ENCODE measurements at regions not wholly inside any gene's neighbourhood (a gene's known extent, or its start where the extent isn't known, plus 50 kb on each side); places are given as distances from the start of the nearest gene placed in this dataset.

DNA sequence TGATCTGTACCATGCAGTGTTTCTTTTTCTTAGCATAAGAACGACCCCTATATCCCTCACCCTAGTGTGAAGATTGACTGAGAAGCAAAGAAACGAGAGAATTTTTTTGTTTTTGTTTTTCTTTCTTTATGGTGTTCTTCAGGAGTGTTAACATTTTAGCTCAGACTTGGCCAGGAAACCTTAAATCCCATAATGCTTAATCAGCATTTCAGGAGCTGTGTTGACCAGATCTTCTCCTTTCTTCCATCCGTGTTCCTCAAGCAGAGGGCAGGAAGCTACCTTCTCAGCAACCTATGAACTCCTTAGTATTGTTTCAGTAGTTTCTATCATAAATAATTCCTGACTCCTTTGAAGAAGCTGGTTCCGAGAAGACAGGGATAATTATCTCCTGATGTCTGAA lies 1501.5 kb downstream of the STIM2 start:
- Histone ChIP-seq H3K36me3 (ENCODE audit: control insufficient read depth, insufficient read depth, low read length) (no peaks in the 10 kb centered on the region), H3K4me1 (ENCODE audit: control insufficient read depth, low read depth, low read length) (no peaks in the 10 kb centered on the region), H3K56ac (ENCODE audit: low read length) (no peak overlapping the region), H3K18ac (ENCODE audit: low read length) (no peak overlapping the region), H3K4me3 (ENCODE audit: low read length) (no peak overlapping the region), H3K23ac (ENCODE audit: low read length) (no peak overlapping the region), H4K5ac (ENCODE audit: low read length) (no peak overlapping the region), H3K79me1 (ENCODE audit: low read length) (no peaks in the 10 kb centered on the region), H3K9ac (ENCODE audit: low read length) (no peak overlapping the region), H3K4me2 (ENCODE audit: low read length) (no peak overlapping the region), H4K8ac (ENCODE audit: low read depth, low read length) (no peak overlapping the region), H2AK5ac (ENCODE audit: low read length) (no peak overlapping the region), H2BK5ac (ENCODE audit: low read length) (no peak overlapping the region), H2BK15ac (replicated peaks; ENCODE audit: low read depth) (no peak overlapping the region), H3K4ac (ENCODE audit: low read depth, low read length) (no peak overlapping the region), H2BK120ac (ENCODE audit: low read depth, low read length) (no peak overlapping the region), H3K79me2 (ENCODE audit: control insufficient read depth, insufficient read depth, low read length) (no peaks in the 10 kb centered on the region), H3K27me3 (ENCODE audit: insufficient read depth, low read length, poor library complexity) (no peaks in the 10 kb centered on the region), H3K27ac (ENCODE audit: low read depth, low read length) (no peak overlapping the region)
- DNase-seq: no peak
- WGBS (ENCODE audit: extremely low coverage, insufficient coverage, low lambda C conversion rate): no CpG with 5 or more reads among the region's 4 CpGs

DNA sequence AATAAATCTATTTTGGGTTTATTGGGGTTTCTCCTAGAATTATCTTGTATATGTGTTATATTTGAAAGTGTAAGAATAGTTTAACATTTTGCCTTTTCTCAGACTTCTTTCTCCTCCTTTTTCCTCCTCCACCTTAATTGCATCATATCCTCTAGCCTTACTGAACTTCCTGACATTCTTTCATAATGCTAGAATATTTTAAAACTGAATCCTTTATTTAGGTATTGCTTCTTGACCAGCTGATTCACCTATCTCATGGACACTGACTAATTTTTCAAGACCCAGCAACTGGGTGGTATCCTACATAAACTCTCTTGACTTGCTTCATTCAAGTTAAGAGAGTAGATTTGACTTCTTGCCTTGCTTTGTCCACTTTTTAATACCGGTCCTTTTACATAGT lies 1508.9 kb downstream of the STIM2 start:
- no peaks in the 10 kb centered on the region for H3K79me2 ChIP-seq (ENCODE audit: control insufficient read depth, insufficient read depth, low read length)
- no peaks in the 10 kb centered on the region for H3K36me3 ChIP-seq (ENCODE audit: control insufficient read depth, insufficient read depth, low read length)

DNA sequence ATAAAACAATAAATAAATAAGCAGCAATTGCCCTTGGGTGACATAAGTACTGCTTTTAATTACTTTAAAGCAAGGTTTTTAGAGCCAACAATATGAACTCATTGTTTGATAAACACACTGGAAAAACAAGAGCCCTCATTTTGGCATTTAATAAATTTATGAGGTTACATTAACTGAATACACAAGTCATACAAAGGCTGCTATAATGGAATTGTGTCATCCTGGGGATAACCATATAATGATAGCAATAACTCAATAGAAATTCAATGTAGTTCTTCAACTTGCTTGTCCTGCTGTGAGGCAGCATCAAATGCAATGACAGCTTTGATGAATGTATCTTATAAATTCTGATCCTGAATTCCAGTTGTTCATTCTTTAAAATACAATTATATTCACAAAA lies 1512.5 kb downstream of the STIM2 start:
- H3K4me2 ChIP-seq (ENCODE audit: low read length): no peak overlapping the region
- no peaks in the 10 kb centered on the region for H3K79me2 ChIP-seq (ENCODE audit: control insufficient read depth, insufficient read depth, low read length)
- H3K9ac ChIP-seq (ENCODE audit: low read length): no peak overlapping the region
- no peak overlapping the region for H3K56ac ChIP-seq (ENCODE audit: low read length)
- no peak overlapping the region for H4K8ac ChIP-seq (ENCODE audit: low read depth, low read length)
- no peak overlapping the region for H2BK120ac ChIP-seq (ENCODE audit: low read depth, low read length)
- no peak overlapping the region for H3K18ac ChIP-seq (ENCODE audit: low read length)
- no peaks in the 10 kb centered on the region for H3K79me1 ChIP-seq (ENCODE audit: low read length)
- H2BK15ac ChIP-seq (replicated peaks; ENCODE audit: low read depth): no peak overlapping the region
- no peak overlapping the region for H2BK5ac ChIP-seq (ENCODE audit: low read length)
- no peak overlapping the region for H2AK5ac ChIP-seq (ENCODE audit: low read length)
- no peak overlapping the region for H3K4ac ChIP-seq (ENCODE audit: low read depth, low read length)
- no peaks in the 10 kb centered on the region for H3K27me3 ChIP-seq (ENCODE audit: insufficient read depth, low read length, poor library complexity)
- H3K4me3 ChIP-seq (ENCODE audit: low read length): no peak overlapping the region
- H3K27ac ChIP-seq (ENCODE audit: low read depth, low read length): no peak overlapping the region
- DNase-seq: no peak
- no peaks in the 10 kb centered on the region for H3K4me1 ChIP-seq (ENCODE audit: control insufficient read depth, low read depth, low read length)
- no peaks in the 10 kb centered on the region for H3K36me3 ChIP-seq (ENCODE audit: control insufficient read depth, insufficient read depth, low read length)
- no peak overlapping the region for H3K23ac ChIP-seq (ENCODE audit: low read length)
- no peak overlapping the region for H4K5ac ChIP-seq (ENCODE audit: low read length)

More for the DNA sequence above, 1508.9 kb downstream of the STIM2 start:
- no peak overlapping the region for H2BK5ac ChIP-seq (ENCODE audit: low read length)
- no peaks in the 10 kb centered on the region for H3K79me1 ChIP-seq (ENCODE audit: low read length)
- WGBS (ENCODE audit: extremely low coverage, insufficient coverage, low lambda C conversion rate): no CpG with 5 or more reads among the region's 1 CpG
- no peak overlapping the region for H4K8ac ChIP-seq (ENCODE audit: low read depth, low read length)
- H3K18ac ChIP-seq (ENCODE audit: low read length): no peak overlapping the region
- no peak overlapping the region for H3K4me3 ChIP-seq (ENCODE audit: low read length)
- no peaks in the 10 kb centered on the region for H3K27me3 ChIP-seq (ENCODE audit: insufficient read depth, low read length, poor library complexity)
- H3K23ac ChIP-seq (ENCODE audit: low read length): no peak overlapping the region
- H2BK15ac ChIP-seq (replicated peaks; ENCODE audit: low read depth): no peak overlapping the region
- no peak overlapping the region for H2AK5ac ChIP-seq (ENCODE audit: low read length)
- no peak overlapping the region for H3K9ac ChIP-seq (ENCODE audit: low read length)
- no peak overlapping the region for H3K4me2 ChIP-seq (ENCODE audit: low read length)
- no peak overlapping the region for H3K27ac ChIP-seq (ENCODE audit: low read depth, low read length)
- H3K56ac ChIP-seq (ENCODE audit: low read length): no peak overlapping the region
- no peaks in the 10 kb centered on the region for H3K4me1 ChIP-seq (ENCODE audit: control insufficient read depth, low read depth, low read length)
- H4K5ac ChIP-seq (ENCODE audit: low read length): no peak overlapping the region
- DNase-seq: no peak
- no peak overlapping the region for H2BK120ac ChIP-seq (ENCODE audit: low read depth, low read length)
- no peak overlapping the region for H3K4ac ChIP-seq (ENCODE audit: low read depth, low read length)

DNA sequence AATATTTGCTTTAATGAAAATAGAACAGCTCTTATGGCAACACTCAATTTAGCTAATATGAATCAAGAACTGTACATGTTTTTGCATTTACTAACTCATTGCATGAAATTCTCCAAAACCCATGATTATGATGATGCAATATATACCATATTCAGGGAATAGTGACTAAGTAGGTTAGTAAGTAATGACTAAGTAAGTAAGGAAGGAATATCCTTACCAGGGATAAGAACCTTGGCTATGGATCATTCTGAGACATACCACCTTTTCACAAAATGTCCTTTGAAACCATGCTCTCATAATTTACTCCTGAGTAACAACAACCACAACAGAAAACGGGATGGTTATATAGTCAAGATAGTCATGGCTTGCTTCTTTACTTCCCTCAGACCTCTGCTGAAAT lies 1513.0 kb downstream of the STIM2 start:
- H3K4me2 ChIP-seq (ENCODE audit: low read length): no peak overlapping the region
- WGBS (ENCODE audit: extremely low coverage, insufficient coverage, low lambda C conversion rate): no CpG with 5 or more reads among the region's 1 CpG
- H2AK5ac ChIP-seq (ENCODE audit: low read length): no peak overlapping the region
- no peaks in the 10 kb centered on the region for H3K36me3 ChIP-seq (ENCODE audit: control insufficient read depth, insufficient read depth, low read length)
- H3K4ac ChIP-seq (ENCODE audit: low read depth, low read length): no peak overlapping the region
- no peak for DNase-seq
- H4K5ac ChIP-seq (ENCODE audit: low read length): no peak overlapping the region
- H4K8ac ChIP-seq (ENCODE audit: low read depth, low read length): no peak overlapping the region
- no peak overlapping the region for H3K27ac ChIP-seq (ENCODE audit: low read depth, low read length)
- H3K23ac ChIP-seq (ENCODE audit: low read length): no peak overlapping the region
- no peak overlapping the region for H2BK5ac ChIP-seq (ENCODE audit: low read length)
- H3K56ac ChIP-seq (ENCODE audit: low read length): no peak overlapping the region
- H3K4me1 ChIP-seq (ENCODE audit: control insufficient read depth, low read depth, low read length): no peaks in the 10 kb centered on the region
- no peak overlapping the region for H3K4me3 ChIP-seq (ENCODE audit: low read length)
- no peaks in the 10 kb centered on the region for H3K79me2 ChIP-seq (ENCODE audit: control insufficient read depth, insufficient read depth, low read length)
- no peak overlapping the region for H3K9ac ChIP-seq (ENCODE audit: low read length)
- H3K79me1 ChIP-seq (ENCODE audit: low read length): no peaks in the 10 kb centered on the region
- H2BK120ac ChIP-seq (ENCODE audit: low read depth, low read length): no peak overlapping the region
- no peak overlapping the region for H2BK15ac ChIP-seq (replicated peaks; ENCODE audit: low read depth)
- H3K27me3 ChIP-seq (ENCODE audit: insufficient read depth, low read length, poor library complexity): no peaks in the 10 kb centered on the region
- H3K18ac ChIP-seq (ENCODE audit: low read length): no peak overlapping the region

DNA sequence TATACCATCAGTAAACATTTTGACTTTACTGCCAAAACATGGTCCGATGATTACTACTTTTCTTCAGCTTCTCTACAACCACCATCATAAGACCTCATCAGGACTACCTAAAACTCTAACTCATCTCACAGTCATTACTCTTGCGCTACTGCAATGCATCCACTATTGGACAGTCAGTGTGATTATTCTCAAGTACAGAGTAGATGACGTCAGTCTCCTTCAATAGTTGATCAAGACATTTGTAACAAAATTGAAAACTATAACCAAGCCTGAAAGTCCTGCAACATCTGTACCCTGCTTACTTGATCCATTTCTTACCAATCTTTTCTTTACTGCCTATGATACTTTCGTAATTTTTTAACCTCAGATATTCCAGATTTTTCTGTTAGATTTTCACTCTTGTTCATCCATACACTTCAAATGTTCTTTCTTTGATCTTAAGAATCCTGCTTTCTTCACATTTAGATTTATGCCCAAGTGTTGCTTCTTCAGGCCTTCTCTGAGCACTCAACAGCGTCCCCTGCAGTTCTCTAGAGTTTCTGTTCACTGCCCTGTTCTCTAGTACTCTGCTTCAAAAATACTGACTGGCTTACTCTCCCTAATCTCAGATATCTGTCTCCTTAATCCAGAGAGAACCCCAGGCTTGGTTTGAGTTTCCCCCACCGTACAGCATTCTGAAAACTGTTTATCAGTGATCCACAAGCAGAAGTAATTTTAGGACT lies 1517.6 kb downstream of the STIM2 start:
- no peak overlapping the region for H2AK5ac ChIP-seq (ENCODE audit: low read length)
- no CpG with 5 or more reads among the region's 6 CpGs for WGBS (ENCODE audit: extremely low coverage, insufficient coverage, low lambda C conversion rate)
- H3K56ac ChIP-seq (ENCODE audit: low read length): no peak overlapping the region
- DNase-seq: peak; percentile 54
- no peak overlapping the region for H4K5ac ChIP-seq (ENCODE audit: low read length)
- no peak overlapping the region for H3K9ac ChIP-seq (ENCODE audit: low read length)
- no peak overlapping the region for H4K8ac ChIP-seq (ENCODE audit: low read depth, low read length)
- no peak overlapping the region for H3K4ac ChIP-seq (ENCODE audit: low read depth, low read length)
- no peak overlapping the region for H2BK120ac ChIP-seq (ENCODE audit: low read depth, low read length)
- no peak overlapping the region for H2BK5ac ChIP-seq (ENCODE audit: low read length)
- H3K18ac ChIP-seq (ENCODE audit: low read length): no peak overlapping the region
- no peaks in the 10 kb centered on the region for H3K79me2 ChIP-seq (ENCODE audit: control insufficient read depth, insufficient read depth, low read length)
- no peaks in the 10 kb centered on the region for H3K79me1 ChIP-seq (ENCODE audit: low read length)
- H3K27ac ChIP-seq (ENCODE audit: low read depth, low read length): no peak overlapping the region
- no peak overlapping the region for H2BK15ac ChIP-seq (replicated peaks; ENCODE audit: low read depth)
- H3K4me3 ChIP-seq (ENCODE audit: low read length): no peak overlapping the region
- H3K4me1 ChIP-seq (ENCODE audit: control insufficient read depth, low read depth, low read length): no peaks in the 10 kb centered on the region
- no peak overlapping the region for H3K4me2 ChIP-seq (ENCODE audit: low read length)
- H3K27me3 ChIP-seq (ENCODE audit: insufficient read depth, low read length, poor library complexity): no peaks in the 10 kb centered on the region
- no peak overlapping the region for H3K23ac ChIP-seq (ENCODE audit: low read length)
- H3K36me3 ChIP-seq (ENCODE audit: control insufficient read depth, insufficient read depth, low read length): no peaks in the 10 kb centered on the region

DNA sequence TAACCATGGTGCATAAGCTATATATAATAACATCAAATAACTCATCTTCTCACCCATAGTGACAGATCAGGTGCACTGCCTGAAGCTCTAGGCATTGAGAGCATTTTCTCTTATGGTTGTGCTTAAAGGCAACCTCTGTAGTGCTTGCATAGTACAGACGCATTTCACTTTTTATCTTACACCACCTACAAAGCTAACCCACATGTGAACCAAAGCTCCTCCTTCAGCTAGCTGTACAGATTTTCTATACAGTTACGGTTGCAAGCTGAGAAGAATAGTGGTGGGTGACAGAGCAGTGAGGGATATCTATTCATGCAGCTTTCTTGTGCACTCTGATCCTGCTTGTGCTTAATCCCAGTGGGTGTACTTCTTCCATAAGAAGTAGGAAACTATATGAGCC lies 1525.2 kb downstream of the STIM2 start:
- Histone ChIP-seq H2BK5ac (ENCODE audit: low read length) (no peak overlapping the region), H3K4me2 (ENCODE audit: low read length) (no peak overlapping the region), H3K79me1 (ENCODE audit: low read length) (no peaks in the 10 kb centered on the region), H3K27me3 (ENCODE audit: insufficient read depth, low read length, poor library complexity) (no peaks in the 10 kb centered on the region), H3K4ac (ENCODE audit: low read depth, low read length) (no peak overlapping the region), H3K18ac (ENCODE audit: low read length) (no peak overlapping the region), H3K56ac (ENCODE audit: low read length) (no peak overlapping the region), H3K9ac (ENCODE audit: low read length) (no peak overlapping the region), H3K79me2 (ENCODE audit: control insufficient read depth, insufficient read depth, low read length) (no peaks in the 10 kb centered on the region), H3K4me1 (ENCODE audit: control insufficient read depth, low read depth, low read length) (no peaks in the 10 kb centered on the region), H4K5ac (ENCODE audit: low read length) (no peak overlapping the region), H4K8ac (ENCODE audit: low read depth, low read length) (no peak overlapping the region), H2BK15ac (replicated peaks; ENCODE audit: low read depth) (no peak overlapping the region), H3K4me3 (ENCODE audit: low read length) (no peak overlapping the region), H3K27ac (ENCODE audit: low read depth, low read length) (no peak overlapping the region), H2BK120ac (ENCODE audit: low read depth, low read length) (no peak overlapping the region), H3K36me3 (ENCODE audit: control insufficient read depth, insufficient read depth, low read length) (no peaks in the 10 kb centered on the region), H2AK5ac (ENCODE audit: low read length) (no peak overlapping the region), H3K23ac (ENCODE audit: low read length) (no peak overlapping the region)
- no peak for DNase-seq
- WGBS (ENCODE audit: extremely low coverage, insufficient coverage, low lambda C conversion rate): no CpG with 5 or more reads among the region's 2 CpGs

Data from mesendoderm (in vitro differentiated cells).